Astrocyte (in vitro differentiated cells and primary cell): ENCODE measurements at regions not wholly inside any gene's neighbourhood (a gene's known extent, or its start where the extent isn't known, plus 50 kb on each side); places are given as distances from the start of the nearest gene placed in this dataset.

Experiments
- DNase-seq: peaks from one replicate; pipeline ENCODE4 v3.0.0-alpha.2; 2010; ENCODE audit warnings: low read depth
- FAIRE-seq: peaks from 2 replicates; lab custom pipeline; 2011; peaks lifted over from hg19 to GRCh38; lab: Jason Lieb, UNC
- H2AFZ ChIP-seq: 2 replicates; pipeline ENCODE4 v1.6.0; 2012; ENCODE audit warnings: low read depth, low read length, inconsistent platforms
- H3K27ac ChIP-seq: 2 replicates; pipeline ENCODE4 v1.5.1; 2011; ENCODE audit warnings: low read depth, low read length, inconsistent platforms
- H3K27me3 ChIP-seq: 2 replicates; pipeline ENCODE4 v1.6.0; 2011; ENCODE audit warnings: low read length, inconsistent platforms; ENCODE audit not compliant: insufficient read depth
- H3K36me3 ChIP-seq: 2 replicates; pipeline ENCODE4 v1.5.1; 2011; ENCODE audit warnings: low read length, inconsistent platforms; ENCODE audit not compliant: insufficient read depth
- H3K4me1 ChIP-seq: 2 replicates; pipeline ENCODE4 v1.5.1; 2011; ENCODE audit warnings: low read length, inconsistent platforms; ENCODE audit not compliant: insufficient read depth
- H3K4me2 ChIP-seq: 2 replicates; pipeline ENCODE4 v1.6.0; 2012; ENCODE audit warnings: low read length, inconsistent platforms
- H3K4me3 ChIP-seq: 2 replicates; pipeline ENCODE4 v1.5.1; 2011; ENCODE audit warnings: low read depth, mild to moderate bottlenecking, low read length, inconsistent platforms; ENCODE audit not compliant: insufficient read depth
- H3K79me2 ChIP-seq: 2 replicates; pipeline ENCODE4 v1.6.0; 2012; ENCODE audit warnings: mild to moderate bottlenecking, low read length, inconsistent platforms; ENCODE audit not compliant: insufficient read depth
- H3K9ac ChIP-seq: 2 replicates; pipeline ENCODE4 v1.6.0; 2012; ENCODE audit warnings: mild to moderate bottlenecking, low read length, inconsistent platforms
- H3K9me3 ChIP-seq: 2 replicates; pipeline ENCODE4 v1.5.1; 2012; ENCODE audit warnings: low read depth, mild to moderate bottlenecking, low read length, inconsistent platforms; ENCODE audit not compliant: insufficient read depth
- H4K20me1 ChIP-seq: 2 replicates; pipeline ENCODE4 v1.6.0; 2012; ENCODE audit warnings: low read length, inconsistent platforms; ENCODE audit not compliant: insufficient read depth
- H3K27ac Mint-ChIP-seq: one replicate; pipeline ENCODE4 v1.8.0; 2021; ENCODE audit warnings: mild to moderate bottlenecking, mixed read lengths; ENCODE audit not compliant: unreplicated experiment
- H3K27me3 Mint-ChIP-seq: one replicate; pipeline ENCODE4 v1.8.0; 2021; ENCODE audit warnings: low read depth, mixed read lengths; ENCODE audit not compliant: unreplicated experiment
- H3K36me3 Mint-ChIP-seq: one replicate; pipeline ENCODE4 v1.8.0; 2021; ENCODE audit warnings: low read depth, mixed read lengths; ENCODE audit not compliant: unreplicated experiment
- H3K4me1 Mint-ChIP-seq: one replicate; pipeline ENCODE4 v1.8.0; 2021; ENCODE audit warnings: low read depth, mixed read lengths; ENCODE audit not compliant: unreplicated experiment
- H3K4me3 Mint-ChIP-seq: one replicate; pipeline ENCODE4 v1.8.0; 2021; ENCODE audit warnings: mild to moderate bottlenecking, moderate library complexity, mixed read lengths; ENCODE audit not compliant: unreplicated experiment
- H3K9me3 Mint-ChIP-seq: one replicate; pipeline ENCODE4 v1.8.0; 2021; ENCODE audit warnings: mild to moderate bottlenecking, mixed read lengths; ENCODE audit not compliant: unreplicated experiment
- CTCF ChIP-seq: IDR thresholded peaks from 2 replicates; pipeline ENCODE4 v1.5.1; 2011; ENCODE audit warnings: low read depth, mild to moderate bottlenecking, inconsistent platforms, low read length, moderate library complexity; ENCODE audit not compliant: insufficient read depth
- EZH2 ChIP-seq: IDR thresholded peaks from 2 replicates; pipeline ENCODE4 v1.6.1; 2012; ENCODE audit warnings: mild to moderate bottlenecking, low read length, inconsistent platforms; ENCODE audit not compliant: insufficient read depth

GRCh38 chr3:104785947-104786346, 580.8 kb upstream of the ALCAM start:
- H3K36me3 Mint-ChIP-seq, result no peaks in the 10 kb centered on the region
- no peak for TF ChIP-seq CTCF
- no peak for TF ChIP-seq EZH2
- H3K9me3 ChIP-seq, result no peaks in the 10 kb centered on the region
- H3K27me3 ChIP-seq, result no peaks in the 10 kb centered on the region
- no peaks in the 10 kb centered on the region for H3K36me3 ChIP-seq
- no peaks in the 10 kb centered on the region for H3K79me2 ChIP-seq
- H3K4me1 ChIP-seq, result no peaks in the 10 kb centered on the region
- H3K27me3 Mint-ChIP-seq, result no peaks in the 10 kb centered on the region
- H3K27ac ChIP-seq, result no peak overlapping the region
- H2AFZ ChIP-seq, result no peak overlapping the region
- no peak overlapping the region for H3K4me3 ChIP-seq
- no peak overlapping the region for H3K4me2 ChIP-seq
- no peak for FAIRE-seq
- DNase-seq, result peak; percentile 43
- H4K20me1 ChIP-seq, result no peaks in the 10 kb centered on the region
- no peak overlapping the region for H3K9ac ChIP-seq
- peaks cover 9% of the 10 kb centered on the region for H3K4me1 Mint-ChIP-seq
- peak overlapping the region; percentile 80 for H3K27ac Mint-ChIP-seq
- H3K4me3 Mint-ChIP-seq, result no peak overlapping the region
- no peaks in the 10 kb centered on the region for H3K9me3 Mint-ChIP-seq

DNA sequence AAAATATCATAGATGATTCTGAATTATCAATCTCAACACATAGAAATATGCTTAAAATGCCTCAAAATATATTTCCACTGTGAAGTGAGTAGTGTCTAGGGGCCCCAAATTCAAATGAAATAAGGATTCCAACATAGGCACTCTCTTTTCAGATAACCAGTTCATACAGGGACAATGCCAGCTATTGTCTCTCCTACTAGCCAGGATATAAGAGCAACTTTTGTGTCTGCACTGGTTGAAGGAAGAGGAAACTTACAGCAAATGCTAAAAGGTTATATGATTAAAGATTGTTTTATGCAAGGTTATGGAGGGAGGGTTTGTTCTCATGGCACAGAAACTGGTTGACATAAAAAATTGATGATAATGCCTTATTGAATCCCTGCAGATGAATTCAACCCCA, 579.4 kb upstream of the ALCAM start:
- no peak for DNase-seq
- Histone ChIP-seq H3K4me2 (no peak overlapping the region), H3K27me3 (no peaks in the 10 kb centered on the region), H3K4me3 (no peak overlapping the region), H2AFZ (no peak overlapping the region), H3K36me3 (no peaks in the 10 kb centered on the region), H3K4me1 (no peaks in the 10 kb centered on the region), H3K27ac (no peak overlapping the region), H3K9me3 (no peaks in the 10 kb centered on the region), H4K20me1 (no peaks in the 10 kb centered on the region), H3K79me2 (no peaks in the 10 kb centered on the region), H3K9ac (no peak overlapping the region)
- TF ChIP-seq CTCF, result no peak
- TF ChIP-seq EZH2, result no peak
- peaks cover 9% of the 10 kb centered on the region for H3K4me1 Mint-ChIP-seq
- no peak for FAIRE-seq
- H3K36me3 Mint-ChIP-seq, result no peaks in the 10 kb centered on the region
- H3K27me3 Mint-ChIP-seq, result no peaks in the 10 kb centered on the region
- H3K4me3 Mint-ChIP-seq, result no peak overlapping the region
- no peak overlapping the region for H3K27ac Mint-ChIP-seq
- no peaks in the 10 kb centered on the region for H3K9me3 Mint-ChIP-seq

GRCh38 chr3:104788807-104789206, 577.9 kb upstream of the ALCAM start:
- FAIRE-seq, result no peak

More at GRCh38 chr3:104788807-104789206, 577.9 kb upstream of the ALCAM start:
- H3K36me3 Mint-ChIP-seq, result no peaks in the 10 kb centered on the region
- no peaks in the 10 kb centered on the region for H3K36me3 ChIP-seq
- no peaks in the 10 kb centered on the region for H3K9me3 ChIP-seq
- no peaks in the 10 kb centered on the region for H3K27me3 Mint-ChIP-seq
- TF ChIP-seq CTCF (no peak), EZH2 (no peak)
- H3K27ac ChIP-seq, result no peak overlapping the region
- no peak overlapping the region for H2AFZ ChIP-seq
- no peaks in the 10 kb centered on the region for H3K27me3 ChIP-seq
- no peak overlapping the region for H3K27ac Mint-ChIP-seq
- H3K4me3 Mint-ChIP-seq, result no peak overlapping the region
- H3K4me3 ChIP-seq, result no peak overlapping the region
- H3K79me2 ChIP-seq, result no peaks in the 10 kb centered on the region
- H3K4me1 Mint-ChIP-seq, result peaks cover 9% of the 10 kb centered on the region
- no peaks in the 10 kb centered on the region for H3K9me3 Mint-ChIP-seq
- H3K9ac ChIP-seq, result no peak overlapping the region
- no peak for DNase-seq
- H3K4me2 ChIP-seq, result no peak overlapping the region
- H4K20me1 ChIP-seq, result no peaks in the 10 kb centered on the region
- no peaks in the 10 kb centered on the region for H3K4me1 ChIP-seq
